Neuronal stem cell (in vitro differentiated cells): ENCODE measurements at regions not wholly inside any gene's neighbourhood (a gene's known extent, or its start where the extent isn't known, plus 50 kb on each side); places are given as distances from the start of the nearest gene placed in this dataset.

Source experiments
- DNase-seq: peaks from one replicate; pipeline ENCODE4 v3.0.0-alpha.2; 2013; ENCODE audit warnings: low spot score
- H2AFZ ChIP-seq: one replicate; pipeline ENCODE4 v1.6.1; 2013; ENCODE audit warnings: mild to moderate bottlenecking, low read length, inconsistent platforms
- H2AK5ac ChIP-seq: 2 replicates; pipeline ENCODE4 v1.6.1; 2013; ENCODE audit warnings: low read depth, mild to moderate bottlenecking, inconsistent platforms, low read length, moderate library complexity, mixed read lengths
- H2BK120ac ChIP-seq: 2 replicates; pipeline ENCODE4 v1.6.1; 2013; ENCODE audit warnings: low read depth, mild to moderate bottlenecking, inconsistent platforms, low read length, moderate library complexity, mixed read lengths
- H2BK12ac ChIP-seq: one replicate; pipeline ENCODE4 v1.6.1; 2013; ENCODE audit warnings: low read length, inconsistent platforms
- H2BK15ac ChIP-seq: 2 replicates; pipeline ENCODE4 v1.6.1; 2013; ENCODE audit warnings: mild to moderate bottlenecking, low read length, inconsistent platforms, mixed read lengths
- H2BK5ac ChIP-seq: one replicate; pipeline ENCODE4 v1.6.1; 2013; ENCODE audit warnings: inconsistent platforms, mild to moderate bottlenecking, low read length, moderate library complexity
- H3K14ac ChIP-seq: one replicate; pipeline ENCODE4 v1.6.1; 2013; ENCODE audit warnings: low read length, inconsistent platforms
- H3K18ac ChIP-seq: 2 replicates; pipeline ENCODE4 v1.6.1; 2013; ENCODE audit warnings: low read length, inconsistent platforms
- H3K23ac ChIP-seq: 2 replicates; pipeline ENCODE4 v1.6.1; 2013; ENCODE audit warnings: low read depth, mild to moderate bottlenecking, mixed read lengths, low read length, inconsistent platforms; ENCODE audit not compliant: poor library complexity
- H3K27ac ChIP-seq: replicated peaks from 3 replicates; pipeline ENCODE4 v1.5.1; 2013; ENCODE audit warnings: low read length, inconsistent platforms
- H3K27me3 ChIP-seq, 3 experiments: 2 replicates each; pipeline ENCODE4 v1.6.1; 2013; ENCODE audit warnings: low read length in 3 of 3, mild to moderate bottlenecking in 2 of 3, inconsistent platforms in 1 of 3, low read depth in 1 of 3, mixed read lengths in 1 of 3, moderate library complexity in 1 of 3; ENCODE audit not compliant: control insufficient read depth in 3 of 3, insufficient read depth in 3 of 3
- H3K36me3 ChIP-seq, 2 donors: replicated peaks in 1 of 2; 2 replicates each; pipeline ENCODE4 v1.6.1; 2013; ENCODE audit warnings: low read length in 2 of 2; ENCODE audit not compliant: control insufficient read depth in 2 of 2, insufficient read depth in 2 of 2
- H3K4ac ChIP-seq: 2 replicates; pipeline ENCODE4 v1.6.1; 2013; ENCODE audit warnings: inconsistent platforms, mild to moderate bottlenecking, low read length, moderate library complexity
- H3K4me1 ChIP-seq, 2 donors: 1 replicate in 1 of 2; 2 replicates in 1 of 2; pipeline ENCODE4 v1.6.1; 2013; ENCODE audit warnings: low read length in 2 of 2, low read depth in 1 of 2; ENCODE audit not compliant: control insufficient read depth in 2 of 2, insufficient read depth in 1 of 2
- H3K4me2 ChIP-seq: one replicate; pipeline ENCODE4 v1.6.1; 2013; ENCODE audit warnings: mild to moderate bottlenecking, low read length, inconsistent platforms; ENCODE audit not compliant: insufficient read depth, poor library complexity, severe bottlenecking
- H3K4me3 ChIP-seq, 2 donors: 2 replicates each; pipeline ENCODE4 v1.5.1; 2013; ENCODE audit warnings: low read length in 2 of 2, mild to moderate bottlenecking in 2 of 2, inconsistent platforms in 1 of 2, moderate library complexity in 1 of 2
- H3K79me1 ChIP-seq: one replicate; pipeline ENCODE4 v1.6.1; 2013; ENCODE audit warnings: low read depth, mild to moderate bottlenecking, inconsistent platforms, low read length, moderate library complexity
- H3K9ac ChIP-seq: one replicate; pipeline ENCODE4 v1.6.1; 2013; ENCODE audit warnings: mild to moderate bottlenecking, low read depth, low read length, inconsistent platforms; ENCODE audit not compliant: poor library complexity
- H3K9me3 ChIP-seq, 2 donors: replicated peaks in 1 of 2; 2 replicates each; pipeline versions ENCODE3 to v1.6.1; 2013; ENCODE audit warnings: low read length in 2 of 2, mild to moderate bottlenecking in 2 of 2, inconsistent platforms in 1 of 2, low read depth in 1 of 2, mixed read lengths in 1 of 2, moderate library complexity in 1 of 2; ENCODE audit not compliant: control insufficient read depth in 2 of 2, insufficient read depth in 1 of 2
- H4K8ac ChIP-seq: one replicate; pipeline ENCODE4 v1.6.1; 2013; ENCODE audit warnings: low read depth, mild to moderate bottlenecking, inconsistent platforms, low read length, moderate library complexity
- H4K91ac ChIP-seq: one replicate; pipeline ENCODE4 v1.6.1; 2013; ENCODE audit warnings: low read length, low read depth, mild to moderate bottlenecking, inconsistent platforms; ENCODE audit not compliant: poor library complexity
- WGBS, 2 donors: extraction: QIAGEN DNeasy Blood & Tissue Kit; methylation state at CpG; one replicate each; pipeline ENCODE4 v1.1.7; 2013; ENCODE audit warnings: missing lambda C conversion rate in 2 of 2, mixed read lengths in 1 of 2; ENCODE audit not compliant: insufficient read length in 2 of 2, insufficient replicate concordance in 1 of 2; ENCODE audit errors: extremely low coverage in 2 of 2; 5-methylcytosine and 5-hydroxymethylcytosine counted together

DNA sequence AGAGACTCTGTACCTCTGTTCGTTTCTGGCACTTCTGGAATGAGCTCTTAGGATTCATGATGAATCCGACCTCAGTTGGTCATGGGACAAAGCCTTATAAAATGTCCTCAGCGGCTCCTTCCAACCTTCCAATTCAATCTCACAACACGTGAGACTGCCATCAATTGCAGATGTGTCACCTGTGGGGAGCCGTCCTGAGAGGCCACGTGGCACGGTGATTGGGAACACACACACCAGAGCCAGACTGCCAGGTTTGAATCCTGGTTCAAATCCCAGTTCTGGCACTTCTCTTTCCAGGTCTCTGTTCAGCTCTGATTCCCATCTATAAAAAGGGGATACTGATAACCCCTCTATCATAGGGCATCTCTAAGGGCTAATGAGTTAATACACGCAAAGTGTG, 124.5 kb downstream of the ANKRD60 start:
- H4K91ac ChIP-seq, result no peak overlapping the region
- H3K4me1 ChIP-seq, result no peaks in the 10 kb centered on the region
- H2BK12ac ChIP-seq, result no peak overlapping the region
- H4K8ac ChIP-seq, result no peak overlapping the region
- H3K4me3 ChIP-seq, result no peak overlapping the region
- no peak overlapping the region for H3K18ac ChIP-seq
- H3K23ac ChIP-seq, result no peak overlapping the region
- H2BK5ac ChIP-seq, result no peak overlapping the region
- no peak overlapping the region for H3K27ac ChIP-seq
- no peaks in the 10 kb centered on the region for H3K27me3 ChIP-seq
- H3K36me3 ChIP-seq, result no peaks in the 10 kb centered on the region
- no CpG with 5 or more reads among the region's 8 CpGs for WGBS, 2 donors
- no peak overlapping the region for H2AFZ ChIP-seq
- H3K79me1 ChIP-seq, result no peaks in the 10 kb centered on the region
- H2BK120ac ChIP-seq, result no peak overlapping the region
- H3K9me3 ChIP-seq, result no peaks in the 10 kb centered on the region
- no peak overlapping the region for H3K4ac ChIP-seq
- no peak for DNase-seq
- H2BK15ac ChIP-seq, result no peak overlapping the region
- H2AK5ac ChIP-seq, result no peak overlapping the region
- no peak overlapping the region for H3K14ac ChIP-seq
- H3K9ac ChIP-seq, result no peak overlapping the region
- no peak overlapping the region for H3K4me2 ChIP-seq

DNA sequence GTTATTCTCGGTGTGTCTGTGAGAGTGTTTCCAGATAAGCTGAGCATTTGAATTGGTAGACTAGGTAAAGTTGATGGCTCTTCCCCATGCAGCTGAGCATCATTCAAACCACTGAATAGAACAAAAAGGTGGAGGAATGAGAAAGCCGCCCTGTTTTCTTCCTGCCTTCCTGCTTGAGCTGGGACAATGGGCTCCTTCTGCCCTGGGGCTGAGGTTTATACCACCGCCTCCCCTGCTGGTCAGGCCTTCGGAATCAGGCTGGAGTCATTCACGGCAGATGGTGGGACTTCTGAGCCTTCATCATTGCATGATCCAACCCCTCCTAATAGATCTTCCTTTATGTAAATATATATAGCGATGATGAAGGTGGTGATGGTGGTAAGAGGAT, 124.9 kb downstream of the ANKRD60 start:
- no peak overlapping the region for H2BK12ac ChIP-seq
- no peak overlapping the region for H3K4me2 ChIP-seq
- no peak for DNase-seq
- H3K4me1 ChIP-seq, result no peaks in the 10 kb centered on the region
- no peak overlapping the region for H3K18ac ChIP-seq
- no peak overlapping the region for H2BK5ac ChIP-seq
- H3K36me3 ChIP-seq, result no peaks in the 10 kb centered on the region
- H3K23ac ChIP-seq, result no peak overlapping the region
- WGBS, 2 donors, result no CpG with 5 or more reads among the region's 6 CpGs
- H4K91ac ChIP-seq, result no peak overlapping the region
- H3K4ac ChIP-seq, result no peak overlapping the region
- H2BK15ac ChIP-seq, result no peak overlapping the region
- no peak overlapping the region for H2BK120ac ChIP-seq
- H3K27ac ChIP-seq, result no peak overlapping the region
- H2AK5ac ChIP-seq, result no peak overlapping the region
- no peak overlapping the region for H3K14ac ChIP-seq
- no peaks in the 10 kb centered on the region for H3K27me3 ChIP-seq
- no peaks in the 10 kb centered on the region for H3K9me3 ChIP-seq
- no peaks in the 10 kb centered on the region for H3K79me1 ChIP-seq
- H4K8ac ChIP-seq, result no peak overlapping the region
- H3K9ac ChIP-seq, result no peak overlapping the region
- H3K4me3 ChIP-seq, result no peak overlapping the region
- no peak overlapping the region for H2AFZ ChIP-seq

DNA sequence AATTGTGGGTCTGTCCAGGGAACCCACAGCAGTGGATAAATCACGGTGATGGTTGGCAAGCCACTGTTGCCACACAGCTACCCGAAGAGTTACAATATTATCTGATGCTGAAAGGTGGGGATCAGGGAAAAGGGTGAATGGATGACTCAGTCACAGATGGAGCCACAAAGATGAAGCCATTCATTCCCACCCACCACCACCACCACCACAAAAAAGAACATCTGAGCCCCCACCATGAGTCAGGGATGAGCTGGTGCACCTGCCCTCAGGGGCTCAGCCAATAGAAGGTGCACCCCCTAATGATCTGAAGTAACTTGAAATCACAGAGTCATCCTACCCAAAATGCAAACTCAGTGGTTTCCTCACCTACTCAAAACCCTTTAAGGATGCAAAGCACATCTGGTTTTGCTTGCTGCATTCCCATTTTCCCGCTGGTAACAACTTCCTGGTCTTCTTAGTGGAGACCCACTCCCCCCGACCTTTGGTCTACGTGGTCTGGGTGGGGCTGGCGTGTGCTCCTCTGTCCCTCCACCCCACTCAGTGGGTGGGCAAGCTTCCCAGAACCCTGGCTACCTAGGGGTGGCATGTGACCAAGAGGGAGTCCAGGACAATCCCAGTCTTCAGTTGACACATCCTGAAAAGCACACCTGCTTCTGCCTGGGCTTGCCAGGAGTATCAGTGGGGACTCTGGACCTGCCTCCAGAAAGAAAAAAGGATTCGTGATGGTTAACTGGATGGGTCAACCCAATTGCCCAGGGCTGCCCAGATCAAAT, 125.5 kb downstream of the ANKRD60 start:
- Histone ChIP-seq H2AK5ac (no peak overlapping the region), H3K27ac (no peak overlapping the region), H3K27me3 (no peaks in the 10 kb centered on the region), H4K91ac (no peak overlapping the region), H2BK12ac (no peak overlapping the region), H2AFZ (no peak overlapping the region), H3K4me2 (no peak overlapping the region), H4K8ac (no peak overlapping the region), H3K9me3 (no peaks in the 10 kb centered on the region), H3K4me1 (no peaks in the 10 kb centered on the region), H3K18ac (no peak overlapping the region), H2BK120ac (no peak overlapping the region), H3K79me1 (no peaks in the 10 kb centered on the region), H3K9ac (no peak overlapping the region), H3K23ac (no peak overlapping the region), H3K4ac (no peak overlapping the region), H2BK5ac (no peak overlapping the region), H3K14ac (no peak overlapping the region), H3K36me3 (no peaks in the 10 kb centered on the region), H3K4me3 (no peak overlapping the region), H2BK15ac (no peak overlapping the region)
- WGBS, 2 donors, result no CpG with 5 or more reads among the region's 7 CpGs
- DNase-seq, result no peak

DNA sequence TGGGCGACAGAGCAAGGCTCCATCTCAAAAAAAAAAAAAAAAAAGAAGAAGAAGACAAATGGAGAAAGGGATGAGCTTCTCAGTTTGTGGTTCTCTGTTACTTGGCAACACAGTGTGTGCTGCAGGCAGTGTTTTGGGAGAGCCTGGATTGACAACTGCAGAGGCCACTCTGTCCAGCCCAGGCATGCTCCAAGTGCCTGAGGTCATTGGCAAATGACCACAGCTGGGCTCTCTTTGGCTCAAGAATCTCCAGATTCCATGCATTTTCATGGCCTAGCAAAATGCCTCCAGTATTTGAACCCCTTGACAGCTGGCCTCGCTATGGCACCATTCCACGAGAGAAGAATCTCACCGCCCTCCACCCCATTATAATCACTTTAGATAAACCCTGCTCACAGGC, 126.2 kb downstream of the ANKRD60 start:
- no CpG with 5 or more reads among the region's 4 CpGs for WGBS, 2 donors
- H3K4me3 ChIP-seq, result no peak overlapping the region
- H3K4me2 ChIP-seq, result no peak overlapping the region
- H2AK5ac ChIP-seq, result no peak overlapping the region
- H4K8ac ChIP-seq, result no peak overlapping the region
- H3K27me3 ChIP-seq, result no peaks in the 10 kb centered on the region
- H2BK5ac ChIP-seq, result no peak overlapping the region
- H2AFZ ChIP-seq, result no peak overlapping the region
- no peak overlapping the region for H2BK12ac ChIP-seq
- H3K27ac ChIP-seq, result no peak overlapping the region
- H4K91ac ChIP-seq, result no peak overlapping the region
- H2BK15ac ChIP-seq, result no peak overlapping the region
- no peak overlapping the region for H3K9ac ChIP-seq
- H3K23ac ChIP-seq, result no peak overlapping the region
- no peak for DNase-seq
- no peaks in the 10 kb centered on the region for H3K4me1 ChIP-seq
- H2BK120ac ChIP-seq, result no peak overlapping the region
- H3K9me3 ChIP-seq, result no peaks in the 10 kb centered on the region
- H3K4ac ChIP-seq, result no peak overlapping the region
- H3K18ac ChIP-seq, result no peak overlapping the region
- no peaks in the 10 kb centered on the region for H3K79me1 ChIP-seq
- H3K14ac ChIP-seq, result no peak overlapping the region
- H3K36me3 ChIP-seq, result no peaks in the 10 kb centered on the region
